Neutrophil (primary cell): ENCODE measurements at regions not wholly inside any gene's neighbourhood (a gene's known extent, or its start where the extent isn't known, plus 50 kb on each side); places are given as distances from the start of the nearest gene placed in this dataset.
"Not testable (repeated sequence)": the region's sequence is repeated elsewhere in the genome, so short reads cannot be mapped to it uniquely, and the experiment has no call there.

Experiments
- H3K27ac ChIP-seq: fragments of 200-600 bp; sonication (generic); 2 replicates; pipeline ENCODE4 v1.5.1; 2016; ENCODE audit warnings: mild to moderate bottlenecking, moderate library complexity
- H3K27me3 ChIP-seq: fragments of 200-600 bp; sonication (generic); 2 replicates; pipeline ENCODE4 v1.6.0; 2016; ENCODE audit warnings: mild to moderate bottlenecking
- H3K36me3 ChIP-seq: fragments of 200-600 bp; sonication (generic); 2 replicates; pipeline ENCODE4 v1.5.1; 2017
- H3K4me1 ChIP-seq, 2 experiments: fragments of 200-600 bp in 1 of 2; sonication (generic) in 1 of 2; 1 replicate in 1 of 2; 2 replicates in 1 of 2; pipeline versions ENCODE4 v1.5.1 to v1.6.1; 2013 to 2016; ENCODE audit warnings: low read depth in 1 of 2, low read length in 1 of 2, mild to moderate bottlenecking in 1 of 2, moderate library complexity in 1 of 2; ENCODE audit not compliant: control insufficient read depth in 1 of 2, insufficient read depth in 1 of 2
- H3K4me3 ChIP-seq, 2 experiments: fragments of 200-600 bp in 1 of 2; sonication (generic) in 1 of 2; 1 replicate in 1 of 2; 2 replicates in 1 of 2; pipeline ENCODE4 v1.5.1; 2013 to 2016; ENCODE audit warnings: low read depth in 1 of 2, low read length in 1 of 2, mild to moderate bottlenecking in 1 of 2, moderate library complexity in 1 of 2
- H3K9me3 ChIP-seq: fragments of 200-600 bp; sonication (generic); 2 replicates; pipeline ENCODE4 v1.5.1; 2016
- TF ChIP-seq, protein P1 (sequence below): fragments of 200-600 bp; sonication (generic); IDR thresholded peaks from 2 replicates; pipeline ENCODE4 v1.5.1; 2016; ENCODE audit warnings: antibody characterized with exemption

DNA sequence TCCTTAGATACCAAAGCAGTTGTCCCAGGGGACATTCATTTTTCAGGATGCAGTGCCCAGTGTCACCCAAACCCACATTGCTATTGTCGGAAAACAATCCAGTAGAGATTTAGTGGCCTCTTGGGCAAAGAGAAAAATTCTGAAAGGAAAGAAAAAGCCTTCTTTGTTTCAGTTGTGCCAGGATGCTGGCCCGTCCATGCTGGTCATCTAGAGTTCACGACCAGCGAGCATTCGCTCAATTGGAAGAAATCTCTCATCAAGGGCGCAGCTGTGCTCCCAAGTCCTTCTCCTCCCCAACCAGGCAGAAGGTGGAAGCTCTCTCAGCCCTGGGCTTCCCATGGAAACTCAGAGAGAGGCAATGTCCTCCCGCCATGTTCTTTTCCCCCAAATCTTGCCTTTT is 123.7 kb downstream of the MTHFS start:
- Histone ChIP-seq H3K27ac (no peak overlapping the region), H3K9me3 (no peaks in the 10 kb centered on the region), H3K27me3 (peaks cover 6% of the 10 kb centered on the region), H3K4me3 (no peak overlapping the region), H3K4me1 (no peaks in the 10 kb centered on the region), H3K36me3 (no peaks in the 10 kb centered on the region)
- TF ChIP-seq, protein P1, sequence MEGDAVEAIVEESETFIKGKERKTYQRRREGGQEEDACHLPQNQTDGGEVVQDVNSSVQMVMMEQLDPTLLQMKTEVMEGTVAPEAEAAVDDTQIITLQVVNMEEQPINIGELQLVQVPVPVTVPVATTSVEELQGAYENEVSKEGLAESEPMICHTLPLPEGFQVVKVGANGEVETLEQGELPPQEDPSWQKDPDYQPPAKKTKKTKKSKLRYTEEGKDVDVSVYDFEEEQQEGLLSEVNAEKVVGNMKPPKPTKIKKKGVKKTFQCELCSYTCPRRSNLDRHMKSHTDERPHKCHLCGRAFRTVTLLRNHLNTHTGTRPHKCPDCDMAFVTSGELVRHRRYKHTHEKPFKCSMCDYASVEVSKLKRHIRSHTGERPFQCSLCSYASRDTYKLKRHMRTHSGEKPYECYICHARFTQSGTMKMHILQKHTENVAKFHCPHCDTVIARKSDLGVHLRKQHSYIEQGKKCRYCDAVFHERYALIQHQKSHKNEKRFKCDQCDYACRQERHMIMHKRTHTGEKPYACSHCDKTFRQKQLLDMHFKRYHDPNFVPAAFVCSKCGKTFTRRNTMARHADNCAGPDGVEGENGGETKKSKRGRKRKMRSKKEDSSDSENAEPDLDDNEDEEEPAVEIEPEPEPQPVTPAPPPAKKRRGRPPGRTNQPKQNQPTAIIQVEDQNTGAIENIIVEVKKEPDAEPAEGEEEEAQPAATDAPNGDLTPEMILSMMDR, result no peak

DNA sequence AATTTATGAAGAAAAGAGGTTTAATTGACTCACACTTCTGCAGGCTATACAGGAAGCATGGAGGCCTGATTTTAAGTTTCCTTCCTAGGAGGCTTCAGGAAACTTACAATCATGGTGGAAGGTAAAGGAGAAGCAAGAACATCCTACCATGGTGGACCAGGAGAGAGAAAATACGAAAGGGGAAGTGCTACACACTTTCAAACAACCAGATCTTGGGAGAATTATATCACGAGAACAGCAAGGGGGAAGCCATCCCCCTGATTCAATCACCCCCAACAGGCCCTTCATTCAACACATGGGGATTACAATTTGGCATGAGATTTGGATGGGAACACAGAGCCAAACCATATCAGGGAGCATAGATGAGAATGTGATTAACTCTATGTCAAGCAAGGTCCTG is 121.0 kb downstream of the MTHFS start:
- Histone ChIP-seq H3K27ac (no peak overlapping the region), H3K27me3 (peaks cover 12% of the 10 kb centered on the region), H3K9me3 (no peaks in the 10 kb centered on the region), H3K4me3 (no peak overlapping the region), H3K4me1 (peaks cover 0 to 5% of the 10 kb centered on the region in 2 experiments), H3K36me3 (no peaks in the 10 kb centered on the region)
- TF ChIP-seq, protein P1, result no peak

DNA sequence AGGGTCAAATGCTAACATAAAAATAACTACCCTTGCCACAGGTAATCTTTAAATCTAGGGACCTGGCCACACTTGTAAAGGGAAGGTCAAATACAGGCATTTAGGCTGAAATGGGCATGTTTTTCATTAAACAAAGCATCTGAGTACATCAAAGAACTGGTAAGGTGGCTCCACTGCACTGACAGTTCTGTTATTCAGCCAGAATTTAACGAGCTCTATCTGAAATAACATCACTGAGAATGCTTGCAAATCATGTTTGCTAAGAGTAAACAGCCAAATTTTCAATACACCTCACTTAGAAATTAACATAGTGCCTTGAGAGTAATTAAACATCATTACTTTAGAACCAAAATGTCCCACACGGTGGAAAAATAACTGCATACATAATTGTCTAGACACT is 118.9 kb downstream of the MTHFS start:
- peaks cover 14% of the 10 kb centered on the region for H3K27me3 ChIP-seq
- TF ChIP-seq, protein P1, result no peak
- no peaks in the 10 kb centered on the region for H3K9me3 ChIP-seq
- H3K4me1 ChIP-seq, result peaks cover 0 to 5% of the 10 kb centered on the region in 2 experiments
- H3K36me3 ChIP-seq, result no peaks in the 10 kb centered on the region
- H3K27ac ChIP-seq, result no peak overlapping the region
- H3K4me3 ChIP-seq, result no peak overlapping the region

DNA sequence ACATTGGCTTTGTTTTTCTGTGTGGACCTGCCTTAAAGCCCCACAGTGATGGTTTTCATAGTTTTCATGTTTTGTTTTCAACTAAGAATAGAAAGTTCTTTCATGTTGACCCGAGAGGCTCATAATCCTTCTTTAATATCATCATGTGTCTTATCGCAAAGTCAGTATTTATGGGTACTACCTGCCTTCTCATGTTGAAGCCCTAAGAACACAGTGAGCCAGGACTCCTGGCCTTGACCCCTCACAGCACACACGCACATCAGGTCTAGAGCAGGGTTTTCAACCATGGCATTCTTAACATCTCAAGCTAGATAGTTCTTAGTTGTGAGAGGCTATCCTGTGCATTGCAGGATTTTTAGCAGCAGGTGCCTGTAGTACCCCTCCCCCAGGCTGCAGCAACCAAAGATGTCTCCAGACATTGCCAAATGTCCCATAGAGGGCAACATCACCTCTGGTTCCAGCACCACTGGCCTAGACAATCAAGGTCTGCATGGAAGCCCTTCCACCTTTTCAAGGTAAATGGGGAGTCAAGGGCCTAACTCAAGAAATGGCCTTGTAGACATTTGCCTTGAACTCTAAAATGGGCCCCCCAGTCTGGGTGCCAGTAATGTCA is 118.3 kb downstream of the MTHFS start:
- Histone ChIP-seq H3K36me3 (no peaks in the 10 kb centered on the region), H3K9me3 (no peaks in the 10 kb centered on the region), H3K4me3 (no peak overlapping the region), H3K27me3 (peaks cover 14% of the 10 kb centered on the region), H3K27ac (no peak overlapping the region), H3K4me1 (peaks cover 0 to 5% of the 10 kb centered on the region in 2 experiments)
- TF ChIP-seq, protein P1, result no peak

DNA sequence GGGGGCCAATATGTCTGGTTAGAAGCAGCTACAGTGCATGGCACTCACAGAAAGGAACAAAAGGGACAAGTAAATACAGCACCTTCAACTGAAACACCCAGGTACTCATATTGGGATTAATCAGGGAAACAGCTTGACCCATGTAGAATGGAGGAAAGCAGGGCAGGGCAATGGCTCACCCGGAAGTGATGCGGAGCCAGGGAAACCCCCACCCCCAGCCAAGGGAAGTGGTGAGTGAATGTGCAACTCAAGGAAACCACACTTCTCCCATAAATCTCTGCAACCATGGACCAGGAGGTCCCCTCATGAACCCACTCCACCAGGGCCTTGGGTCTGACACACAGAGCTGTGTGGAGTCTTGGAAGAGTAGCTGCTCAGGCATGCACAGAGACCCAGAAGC is 117.1 kb downstream of the MTHFS start:
- Histone ChIP-seq H3K27ac (no peak overlapping the region), H3K4me3 (no peak overlapping the region), H3K4me1 (peaks cover 0 to 5% of the 10 kb centered on the region in 2 experiments), H3K9me3 (no peaks in the 10 kb centered on the region), H3K36me3 (no peaks in the 10 kb centered on the region), H3K27me3 (peaks cover 18% of the 10 kb centered on the region)
- TF ChIP-seq, protein P1, result no peak

DNA sequence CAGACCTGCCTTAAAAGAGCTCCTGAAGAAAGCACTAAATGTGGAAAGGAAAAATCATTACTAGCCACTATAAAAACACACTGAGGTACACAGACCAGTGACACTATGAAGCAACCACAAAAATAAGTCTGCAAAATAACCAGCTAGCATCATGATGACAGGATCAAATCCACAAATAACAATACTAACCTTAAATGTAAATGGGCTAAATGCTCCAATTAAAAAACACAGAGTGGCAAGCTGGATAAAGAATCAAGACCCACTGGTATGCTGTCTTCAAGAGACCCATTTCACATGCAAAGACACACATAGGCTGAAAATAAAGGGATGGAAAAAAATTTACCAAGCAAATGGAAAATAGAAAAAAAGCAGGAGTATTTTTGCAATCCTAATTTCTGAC is 114.5 kb downstream of the MTHFS start:
- H3K27me3 ChIP-seq, result peaks cover 19% of the 10 kb centered on the region
- H3K4me3 ChIP-seq, H3K9me3 ChIP-seq, H3K4me1 ChIP-seq, H3K27ac ChIP-seq, H3K36me3 ChIP-seq: not testable (repeated sequence)
